IMR-90 (cell line): ENCODE measurements at regions not wholly inside any gene's neighbourhood (a gene's known extent, or its start where the extent isn't known, plus 50 kb on each side); places are given as distances from the start of the nearest gene placed in this dataset.

ENCODE experiments used
- ATAC-seq: fragments of 200-7000 bp; cut with Tn5 transposase; 2 replicates; pipeline ENCODE4 v1.9.1; 2020; ENCODE audit warnings: low read depth, mild to moderate bottlenecking, moderate library complexity
- BruUV-seq: library from RNA; stranded (reverse); fragments of 400-500 nt; replicated peaks from 2 replicates; lab custom pipeline; 2021; lab: Mats Ljungman, UMichigan
- CTCF ChIA-PET: fragments of 300-600 bp; formaldehyde crosslinking; extraction: SDS; loops from one replicate; lab custom pipeline; 2021; ENCODE audit warnings: antibody characterized with exemption; lab: Yijun Ruan, JAX
- POLR2A ChIA-PET: fragments of 300-600 bp; sonication (Branson Sonifier 250); formaldehyde crosslinking; loops from one replicate; lab custom pipeline; 2022; ENCODE audit warnings: antibody characterized with exemption; ENCODE audit not compliant: unreplicated experiment; lab: Charles Lee
- DNase-seq: peaks from one replicate; pipeline ENCODE4 v3.0.0; 2013
- H2AFZ ChIP-seq: replicated peaks from 2 replicates; pipeline ENCODE3; 2013; ENCODE audit warnings: low read length, mild to moderate bottlenecking; ENCODE audit not compliant: poor library complexity
- H2AK5ac ChIP-seq: 2 replicates; pipeline ENCODE4 v1.6.1; 2013; ENCODE audit warnings: low read depth, low read length, inconsistent platforms
- H2AK9ac ChIP-seq: replicated peaks from 2 replicates; pipeline ENCODE3; 2013; ENCODE audit warnings: mild to moderate bottlenecking, low read depth, low read length, moderate library complexity; ENCODE audit not compliant: poor library complexity
- H2BK120ac ChIP-seq: 2 replicates; pipeline ENCODE4 v1.6.1; 2013; ENCODE audit warnings: low read depth, low read length, inconsistent platforms
- H2BK15ac ChIP-seq: 3 replicates; pipeline ENCODE4 v1.6.1; 2013; ENCODE audit warnings: low read depth, low read length, inconsistent platforms
- H2BK20ac ChIP-seq: 2 replicates; pipeline ENCODE4 v1.6.1; 2013; ENCODE audit warnings: low read depth, mild to moderate bottlenecking, inconsistent platforms, low read length, moderate library complexity
- H2BK5ac ChIP-seq: 2 replicates; pipeline ENCODE4 v1.6.1; 2013; ENCODE audit warnings: mild to moderate bottlenecking, low read depth, low read length, inconsistent platforms; ENCODE audit not compliant: poor library complexity, severe bottlenecking
- H3K14ac ChIP-seq: replicated peaks from 2 replicates; pipeline ENCODE4 v1.6.1; 2013; ENCODE audit warnings: low read depth, low read length, inconsistent platforms
- H3K18ac ChIP-seq: 2 replicates; pipeline ENCODE4 v1.6.1; 2013; ENCODE audit warnings: low read depth, low read length, control low read depth
- H3K23ac ChIP-seq: 2 replicates; pipeline ENCODE4 v1.6.1; 2013; ENCODE audit warnings: low read depth, low read length, inconsistent platforms
- H3K27ac ChIP-seq: 2 replicates; pipeline ENCODE4 v1.5.1; 2013; ENCODE audit warnings: mild to moderate bottlenecking, control low read depth, low read length; ENCODE audit not compliant: insufficient read depth
- H3K27me3 ChIP-seq: 2 replicates; pipeline ENCODE4 v1.6.1; 2013; ENCODE audit warnings: low read length; ENCODE audit not compliant: control insufficient read depth, insufficient read depth
- H3K36me3 ChIP-seq: 2 replicates; pipeline ENCODE4 v1.6.1; 2013; ENCODE audit warnings: low read length, mixed read lengths; ENCODE audit not compliant: control insufficient read depth, insufficient read depth
- H3K4ac ChIP-seq: 2 replicates; pipeline ENCODE4 v1.6.1; 2013; ENCODE audit warnings: low read depth, low read length, inconsistent platforms
- H3K4me1 ChIP-seq: 2 replicates; pipeline ENCODE4 v1.6.1; 2013; ENCODE audit warnings: low read length, mixed read lengths; ENCODE audit not compliant: control insufficient read depth, insufficient read depth
- H3K4me2 ChIP-seq: 2 replicates; pipeline ENCODE4 v1.6.1; 2013; ENCODE audit warnings: low read depth, mild to moderate bottlenecking, control low read depth, low read length, moderate library complexity
- H3K4me3 ChIP-seq: 2 replicates; pipeline ENCODE4 v1.5.1; 2013; ENCODE audit warnings: low read depth, mild to moderate bottlenecking, control low read depth, low read length, moderate library complexity; ENCODE audit not compliant: insufficient read depth
- H3K56ac ChIP-seq: 2 replicates; pipeline ENCODE4 v1.6.1; 2013; ENCODE audit warnings: low read length, inconsistent platforms; ENCODE audit not compliant: insufficient read depth; ENCODE audit errors: extremely low read depth
- H3K79me1 ChIP-seq, 2 experiments: 2 replicates each; pipeline ENCODE4 v1.6.1; 2013; ENCODE audit warnings: low read length in 2 of 2, inconsistent platforms in 1 of 2, low read depth in 1 of 2
- H3K9ac ChIP-seq: 2 replicates; pipeline ENCODE4 v1.6.1; 2013; ENCODE audit warnings: low read depth, low read length, control low read depth
- H3K9me1 ChIP-seq: 2 replicates; pipeline ENCODE4 v1.6.1; 2013; ENCODE audit warnings: low read length, inconsistent platforms; ENCODE audit not compliant: insufficient read depth
- H3K9me3 ChIP-seq: 2 replicates; pipeline ENCODE4 v1.6.1; 2013; ENCODE audit warnings: low read length; ENCODE audit not compliant: control insufficient read depth, insufficient read depth
- H4K20me1 ChIP-seq: 2 replicates; pipeline ENCODE4 v1.6.1; 2013; ENCODE audit warnings: low read length, inconsistent platforms; ENCODE audit not compliant: insufficient read depth
- H4K5ac ChIP-seq: 2 replicates; pipeline ENCODE4 v1.6.1; 2013; ENCODE audit warnings: mild to moderate bottlenecking, low read depth, low read length, control low read depth
- H4K8ac ChIP-seq, 2 experiments: 2 replicates each; pipeline ENCODE4 v1.6.1; 2013; ENCODE audit warnings: low read depth in 2 of 2, low read length in 2 of 2, control low read depth in 1 of 2, inconsistent platforms in 1 of 2
- H4K91ac ChIP-seq: 2 replicates; pipeline ENCODE4 v1.6.1; 2013; ENCODE audit warnings: low read depth, low read length, inconsistent platforms; ENCODE audit not compliant: insufficient read depth
- BHLHE40 ChIP-seq: fragments of 150-350 bp; IDR thresholded peaks from 2 replicates; pipeline ENCODE4 v1.6.1; 2016; ENCODE audit warnings: mild to moderate bottlenecking, low read depth, low read length
- MAZ ChIP-seq: IDR thresholded peaks from 2 replicates; pipeline ENCODE4 v1.6.1; 2012; ENCODE audit warnings: low read depth, mild to moderate bottlenecking, low read length, improper control_type of control experiment, moderate library complexity, borderline replicate concordance
- MXI1 ChIP-seq: IDR thresholded peaks from 2 replicates; pipeline ENCODE4 v1.6.1; 2012; ENCODE audit warnings: low read depth, mild to moderate bottlenecking, low read length, moderate library complexity, borderline replicate concordance
- NFE2L2 ChIP-seq: fragments of 150-350 bp; IDR thresholded peaks from 2 replicates; pipeline ENCODE4 v1.6.1; 2016; ENCODE audit warnings: low read depth, mild to moderate bottlenecking, low read length
- SMC3 ChIP-seq: fragments of 150-350 bp; IDR thresholded peaks from 2 replicates; pipeline ENCODE4 v1.6.1; 2016; ENCODE audit warnings: low read depth, mild to moderate bottlenecking, antibody characterized with exemption, low read length, moderate library complexity
- USF2 ChIP-seq: fragments of 150-350 bp; IDR thresholded peaks from 2 replicates; pipeline ENCODE4 v1.6.1; 2017; ENCODE audit warnings: mild to moderate bottlenecking, antibody characterized with exemption, low read length, low read depth
- WGBS, 2 experiments: methylation state at CpG; one replicate each; pipeline versions ENCODE4 v1.1.5 to v1.1.7; 2013; ENCODE audit warnings: missing lambda C conversion rate in 2 of 2; ENCODE audit not compliant: insufficient read length in 1 of 2; ENCODE audit errors: extremely low coverage in 2 of 2; 5-methylcytosine and 5-hydroxymethylcytosine counted together
- dilution Hi-C: fragments of 300-500 bp; cut with HindIII; formaldehyde crosslinking; loops from one replicate; pipeline ENCODE4 v1.14.3; 2018; ENCODE audit warnings: low sequenced_read_pairs; ENCODE audit not compliant: unreplicated experiment
- in situ Hi-C: fragments of 300-500 bp; cut with MboI; formaldehyde crosslinking; loops from 3 replicates; pipeline ENCODE4 v1.14.3; 2019; ENCODE audit warnings: low sequenced_read_pairs, inconsistent platforms, mixed read lengths
- intact Hi-C: fragments of 100-400 bp; cut with micrococcal nuclease; formaldehyde crosslinking; loops from 2 replicates; pipeline ENCODE4 v1.10.0; 2022

- H3K36me3 ChIP-seq: no peaks in the 10 kb centered on the region
- BruUV-seq: no TSS peak
- H4K5ac ChIP-seq: no peak overlapping the region
- TF ChIP-seq BHLHE40 (no peak), SMC3 (no peak), MXI1 (no peak), USF2 (no peak), NFE2L2 (no peak), MAZ (no peak)
- no peak overlapping the region for H3K14ac ChIP-seq
- no peaks in the 10 kb centered on the region for H3K79me1 ChIP-seq
- H3K4me1 ChIP-seq: no peaks in the 10 kb centered on the region
- H3K27me3 ChIP-seq: no peaks in the 10 kb centered on the region
- no peaks in the 10 kb centered on the region for H3K9me3 ChIP-seq
- in situ Hi-C loops (no loop called here), dilution Hi-C loops (no loop called here), intact Hi-C loops (no loop called here)
- H2BK5ac ChIP-seq: no peak overlapping the region
- no peak for DNase-seq
- no peak overlapping the region for H3K9ac ChIP-seq
- H3K4me2 ChIP-seq: no peak overlapping the region
- H4K8ac ChIP-seq: no peak overlapping the region
- no peak overlapping the region for H3K23ac ChIP-seq
- H2BK15ac ChIP-seq: no peak overlapping the region
- no peak overlapping the region for H3K27ac ChIP-seq
- WGBS, 2 experiments: 63% methylated on average over 1 of the region's 1 CpG; no CpG with 5 or more reads in 1 of the 2 experiments
- H2BK20ac ChIP-seq: no peak overlapping the region
- ChIA-PET CTCF (no interaction called here), POLR2A (no interaction called here)
- H3K4ac ChIP-seq: no peak overlapping the region
- no peak overlapping the region for H2BK120ac ChIP-seq
- H4K91ac ChIP-seq: no peak overlapping the region
- H2AK9ac ChIP-seq: no peak overlapping the region
- no peak for ATAC-seq
- H3K18ac ChIP-seq: no peak overlapping the region
- H4K20me1 ChIP-seq: no peaks in the 10 kb centered on the region
- no peak overlapping the region for H3K56ac ChIP-seq
- H2AFZ ChIP-seq: no peak overlapping the region
- H2AK5ac ChIP-seq: no peak overlapping the region
- no peak overlapping the region for H3K4me3 ChIP-seq
- no peaks in the 10 kb centered on the region for H3K9me1 ChIP-seq
These were observed 403.3 kb downstream of the HNRNPD start for GRCh38 chr4:81970454-81970853.
